ENCODE measurements at regions not wholly inside any gene's neighbourhood (a gene's known extent, or its start where the extent isn't known, plus 50 kb on each side); places are given as distances from the start of the nearest gene placed in this dataset.
"Not testable (repeated sequence)": the region's sequence is repeated elsewhere in the genome, so short reads cannot be mapped to it uniquely, and the experiment has no call there.

DNA sequence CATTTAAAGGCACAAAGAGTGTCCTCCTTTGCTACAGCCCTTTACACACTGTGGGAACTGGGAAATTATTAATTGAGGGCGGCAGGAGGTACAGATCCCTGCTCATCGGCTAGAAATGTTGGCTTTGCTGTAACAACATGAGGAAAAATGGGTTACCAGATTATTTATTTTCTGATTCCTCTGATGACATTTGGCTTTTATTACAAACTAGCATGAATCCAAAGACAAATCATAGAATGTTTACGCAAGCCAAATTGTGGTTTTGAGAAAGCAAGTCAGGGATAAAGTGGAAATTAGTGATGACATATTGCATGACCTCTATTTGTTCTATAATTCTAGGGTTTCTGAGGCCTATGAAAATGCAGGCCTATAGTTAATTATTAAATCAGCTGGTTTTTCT lies 126.1 kb upstream of the TMEM196 start:
- H3K27me3 ChIP-seq (ENCODE audit: insufficient read depth, low read length): no peaks in the 10 kb centered on the region
- no peaks in the 10 kb centered on the region for H4K20me1 ChIP-seq (ENCODE audit: insufficient read depth, low read length)
- no peaks in the 10 kb centered on the region for H3K9me2 ChIP-seq (ENCODE audit: low read depth, low read length)
- no peak overlapping the region for H3K27ac ChIP-seq (ENCODE audit: low read depth, low read length, poor library complexity, severe bottlenecking)
- H3K4me2 ChIP-seq (ENCODE audit: low read length): no peak overlapping the region
- H3K4me3 ChIP-seq (ENCODE audit: low read depth, low read length, poor library complexity, severe bottlenecking): no peak overlapping the region
- no peaks in the 10 kb centered on the region for H3K36me3 ChIP-seq (ENCODE audit: insufficient read depth, low read length)
- H3K9me3 ChIP-seq (ENCODE audit: low read length): no peaks in the 10 kb centered on the region
- no peaks in the 10 kb centered on the region for H3F3A ChIP-seq (ENCODE audit: insufficient read depth, low read length)
- no peaks in the 10 kb centered on the region for H3K79me2 ChIP-seq (ENCODE audit: insufficient read depth, low read length)
- H3K9ac ChIP-seq (ENCODE audit: low read length): no peak overlapping the region
- TF ChIP-seq, protein P1, sequence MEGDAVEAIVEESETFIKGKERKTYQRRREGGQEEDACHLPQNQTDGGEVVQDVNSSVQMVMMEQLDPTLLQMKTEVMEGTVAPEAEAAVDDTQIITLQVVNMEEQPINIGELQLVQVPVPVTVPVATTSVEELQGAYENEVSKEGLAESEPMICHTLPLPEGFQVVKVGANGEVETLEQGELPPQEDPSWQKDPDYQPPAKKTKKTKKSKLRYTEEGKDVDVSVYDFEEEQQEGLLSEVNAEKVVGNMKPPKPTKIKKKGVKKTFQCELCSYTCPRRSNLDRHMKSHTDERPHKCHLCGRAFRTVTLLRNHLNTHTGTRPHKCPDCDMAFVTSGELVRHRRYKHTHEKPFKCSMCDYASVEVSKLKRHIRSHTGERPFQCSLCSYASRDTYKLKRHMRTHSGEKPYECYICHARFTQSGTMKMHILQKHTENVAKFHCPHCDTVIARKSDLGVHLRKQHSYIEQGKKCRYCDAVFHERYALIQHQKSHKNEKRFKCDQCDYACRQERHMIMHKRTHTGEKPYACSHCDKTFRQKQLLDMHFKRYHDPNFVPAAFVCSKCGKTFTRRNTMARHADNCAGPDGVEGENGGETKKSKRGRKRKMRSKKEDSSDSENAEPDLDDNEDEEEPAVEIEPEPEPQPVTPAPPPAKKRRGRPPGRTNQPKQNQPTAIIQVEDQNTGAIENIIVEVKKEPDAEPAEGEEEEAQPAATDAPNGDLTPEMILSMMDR (IDR thresholded peaks at IDR 0.05; ENCODE audit: low read length): no peak
- TF ChIP-seq EZH2 (IDR thresholded peaks at IDR 0.05; ENCODE audit: borderline replicate concordance, low read length): no peak
- no peaks in the 10 kb centered on the region for H3K4me1 ChIP-seq (ENCODE audit: insufficient read depth, low read length, severe bottlenecking)
- no peak overlapping the region for H2AFZ ChIP-seq (ENCODE audit: low read length)

DNA sequence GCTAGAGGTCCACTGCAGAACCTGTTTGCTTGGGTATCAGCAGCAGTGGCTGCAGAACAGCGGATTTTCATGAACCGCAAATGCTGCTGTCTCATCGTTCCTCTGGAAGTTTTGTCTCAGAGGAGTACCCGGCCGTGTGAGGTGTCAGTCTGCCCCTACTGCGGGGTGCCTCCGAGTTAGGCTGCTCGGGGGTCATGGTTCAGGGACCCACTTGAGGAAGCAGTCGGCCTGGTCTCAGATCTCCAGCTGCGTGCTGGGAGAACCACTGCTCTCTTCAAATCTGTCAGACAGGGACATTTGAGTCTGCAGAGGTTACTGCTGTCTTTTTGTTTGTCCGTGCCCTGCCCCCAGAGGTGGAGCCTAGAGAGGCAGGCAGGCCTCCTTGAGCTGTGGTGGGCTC lies 109.5 kb upstream of the TMEM196 start:
- H3K79me2 ChIP-seq (ENCODE audit: insufficient read depth, low read length); H4K20me1 ChIP-seq (ENCODE audit: insufficient read depth, low read length); H3K27me3 ChIP-seq (ENCODE audit: insufficient read depth, low read length): not testable (repeated sequence)

DNA sequence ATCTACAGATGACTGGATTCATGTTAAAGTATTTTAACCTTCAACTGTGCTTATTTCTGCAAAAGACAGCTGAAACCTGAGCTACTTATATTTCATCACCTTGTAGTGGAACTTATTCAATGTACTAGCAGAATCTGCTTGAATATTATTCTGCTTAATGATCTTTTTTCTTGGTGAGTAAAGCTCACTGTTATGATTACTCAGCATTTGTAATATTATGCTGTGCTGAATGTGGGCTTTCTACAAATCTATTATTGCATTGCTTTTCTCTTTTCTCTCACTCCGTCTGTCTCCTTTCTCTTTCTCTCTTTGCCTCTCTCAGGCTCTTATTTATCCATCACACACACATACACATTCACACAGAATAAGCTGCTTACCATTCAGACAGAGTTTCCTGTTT lies 98.7 kb upstream of the TMEM196 start:
- no peaks in the 10 kb centered on the region for H3K4me1 ChIP-seq (ENCODE audit: insufficient read depth, low read length, severe bottlenecking)
- H3K27me3 ChIP-seq (ENCODE audit: insufficient read depth, low read length): no peaks in the 10 kb centered on the region
- no peak overlapping the region for H3K4me2 ChIP-seq (ENCODE audit: low read length)
- no peaks in the 10 kb centered on the region for H3K36me3 ChIP-seq (ENCODE audit: insufficient read depth, low read length)
- no peak overlapping the region for H3K27ac ChIP-seq (ENCODE audit: low read depth, low read length, poor library complexity, severe bottlenecking)
- H3K4me3 ChIP-seq (ENCODE audit: low read depth, low read length, poor library complexity, severe bottlenecking): no peak overlapping the region
- no peaks in the 10 kb centered on the region for H3K9me3 ChIP-seq (ENCODE audit: low read length)
- H2AFZ ChIP-seq (ENCODE audit: low read length): no peak overlapping the region
- no peak overlapping the region for H3K9ac ChIP-seq (ENCODE audit: low read length)
- H3K79me2 ChIP-seq (ENCODE audit: insufficient read depth, low read length): no peaks in the 10 kb centered on the region
- TF ChIP-seq EZH2 (IDR thresholded peaks at IDR 0.05; ENCODE audit: borderline replicate concordance, low read length): no peak
- TF ChIP-seq, protein P1 (IDR thresholded peaks at IDR 0.05; ENCODE audit: low read length): no peak
- H3F3A ChIP-seq (ENCODE audit: insufficient read depth, low read length): no peaks in the 10 kb centered on the region
- no peaks in the 10 kb centered on the region for H3K9me2 ChIP-seq (ENCODE audit: low read depth, low read length)
- no peaks in the 10 kb centered on the region for H4K20me1 ChIP-seq (ENCODE audit: insufficient read depth, low read length)

More for the DNA sequence above, 109.5 kb upstream of the TMEM196 start:
- not testable (repeated sequence) for H3K27ac ChIP-seq (ENCODE audit: low read depth, low read length, poor library complexity, severe bottlenecking); H3K9ac ChIP-seq (ENCODE audit: low read length); H3K4me3 ChIP-seq (ENCODE audit: low read depth, low read length, poor library complexity, severe bottlenecking); H3K36me3 ChIP-seq (ENCODE audit: insufficient read depth, low read length); H2AFZ ChIP-seq (ENCODE audit: low read length); H3K4me2 ChIP-seq (ENCODE audit: low read length); H3F3A ChIP-seq (ENCODE audit: insufficient read depth, low read length); H3K4me1 ChIP-seq (ENCODE audit: insufficient read depth, low read length, severe bottlenecking); H3K9me2 ChIP-seq (ENCODE audit: low read depth, low read length); H3K9me3 ChIP-seq (ENCODE audit: low read length)

DNA sequence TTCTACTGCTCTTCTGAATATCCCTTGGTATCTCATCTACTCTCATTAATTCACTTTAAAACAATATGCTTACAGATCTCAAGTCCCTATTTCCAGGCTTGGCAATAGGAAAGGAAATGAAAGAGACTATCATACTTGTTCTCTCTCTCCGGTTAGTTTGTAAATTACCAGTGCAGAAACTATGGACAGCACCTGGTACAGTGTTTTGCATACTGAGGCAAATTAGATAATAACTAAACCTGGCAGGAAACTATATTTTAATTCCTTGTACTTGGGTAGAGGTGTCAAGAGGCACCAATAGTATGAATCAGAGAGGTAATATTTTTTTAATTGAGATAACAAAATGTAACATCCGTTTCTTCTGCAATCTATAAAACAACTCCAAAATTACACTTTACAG lies 97.7 kb upstream of the TMEM196 start:
- no peaks in the 10 kb centered on the region for H3K9me2 ChIP-seq (ENCODE audit: low read depth, low read length)
- no peak overlapping the region for H2AFZ ChIP-seq (ENCODE audit: low read length)
- H3K9me3 ChIP-seq (ENCODE audit: low read length): no peaks in the 10 kb centered on the region
- no peaks in the 10 kb centered on the region for H3F3A ChIP-seq (ENCODE audit: insufficient read depth, low read length)
- no peak overlapping the region for H3K9ac ChIP-seq (ENCODE audit: low read length)
- H3K79me2 ChIP-seq (ENCODE audit: insufficient read depth, low read length): no peaks in the 10 kb centered on the region
- no peaks in the 10 kb centered on the region for H3K4me1 ChIP-seq (ENCODE audit: insufficient read depth, low read length, severe bottlenecking)
- H3K27me3 ChIP-seq (ENCODE audit: insufficient read depth, low read length): no peaks in the 10 kb centered on the region
- TF ChIP-seq, protein P1 (IDR thresholded peaks at IDR 0.05; ENCODE audit: low read length): no peak
- no peak for TF ChIP-seq EZH2 (IDR thresholded peaks at IDR 0.05; ENCODE audit: borderline replicate concordance, low read length)
- H3K4me3 ChIP-seq (ENCODE audit: low read depth, low read length, poor library complexity, severe bottlenecking): no peak overlapping the region
- H3K36me3 ChIP-seq (ENCODE audit: insufficient read depth, low read length): no peaks in the 10 kb centered on the region
- H3K4me2 ChIP-seq (ENCODE audit: low read length): no peak overlapping the region
- no peaks in the 10 kb centered on the region for H4K20me1 ChIP-seq (ENCODE audit: insufficient read depth, low read length)
- H3K27ac ChIP-seq (ENCODE audit: low read depth, low read length, poor library complexity, severe bottlenecking): no peak overlapping the region
